DOHH2 (cell line): ENCODE measurements at regions not wholly inside any gene's neighbourhood (a gene's known extent, or its start where the extent isn't known, plus 50 kb on each side); places are given as distances from the start of the nearest gene placed in this dataset.

ENCODE experiments used
- EZH2phosphoT487 ChIP-seq: fragments of 200-600 bp; sonication (generic); IDR thresholded peaks from 2 replicates; pipeline ENCODE4 v1.6.1; 2017; ENCODE audit warnings: borderline replicate concordance, mild to moderate bottlenecking, antibody characterized with exemption, low read length, moderate library complexity, mixed read lengths
- TF ChIP-seq, protein P1 (sequence below): fragments of 200-600 bp; sonication (generic); IDR thresholded peaks from one replicate; pipeline ENCODE4 v1.5.1; 2014; ENCODE audit warnings: antibody characterized with exemption, mild to moderate bottlenecking, low read depth, low read length; ENCODE audit not compliant: poor library complexity, severe bottlenecking

DNA sequence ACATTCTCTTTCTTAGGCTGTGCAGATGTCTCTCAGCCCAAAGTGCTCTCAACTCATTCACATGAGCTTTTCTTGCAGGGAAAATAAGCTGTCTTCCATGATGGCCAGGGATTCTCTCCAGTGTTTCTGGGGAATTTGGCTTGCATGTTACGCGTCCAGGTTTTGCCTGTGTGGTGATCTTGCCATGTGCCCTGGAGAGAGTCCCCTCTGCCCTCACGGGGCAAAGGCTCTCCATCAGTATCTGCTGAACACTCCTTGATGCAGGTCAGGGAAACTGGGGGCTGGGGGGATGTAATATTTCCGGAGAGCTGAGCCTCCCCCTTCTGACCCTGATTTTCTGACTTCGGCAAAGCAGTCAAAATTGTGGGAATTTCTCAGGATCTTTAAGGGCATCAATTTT, 87.6 kb downstream of the ACKR3 start:
- TF ChIP-seq, protein P1, sequence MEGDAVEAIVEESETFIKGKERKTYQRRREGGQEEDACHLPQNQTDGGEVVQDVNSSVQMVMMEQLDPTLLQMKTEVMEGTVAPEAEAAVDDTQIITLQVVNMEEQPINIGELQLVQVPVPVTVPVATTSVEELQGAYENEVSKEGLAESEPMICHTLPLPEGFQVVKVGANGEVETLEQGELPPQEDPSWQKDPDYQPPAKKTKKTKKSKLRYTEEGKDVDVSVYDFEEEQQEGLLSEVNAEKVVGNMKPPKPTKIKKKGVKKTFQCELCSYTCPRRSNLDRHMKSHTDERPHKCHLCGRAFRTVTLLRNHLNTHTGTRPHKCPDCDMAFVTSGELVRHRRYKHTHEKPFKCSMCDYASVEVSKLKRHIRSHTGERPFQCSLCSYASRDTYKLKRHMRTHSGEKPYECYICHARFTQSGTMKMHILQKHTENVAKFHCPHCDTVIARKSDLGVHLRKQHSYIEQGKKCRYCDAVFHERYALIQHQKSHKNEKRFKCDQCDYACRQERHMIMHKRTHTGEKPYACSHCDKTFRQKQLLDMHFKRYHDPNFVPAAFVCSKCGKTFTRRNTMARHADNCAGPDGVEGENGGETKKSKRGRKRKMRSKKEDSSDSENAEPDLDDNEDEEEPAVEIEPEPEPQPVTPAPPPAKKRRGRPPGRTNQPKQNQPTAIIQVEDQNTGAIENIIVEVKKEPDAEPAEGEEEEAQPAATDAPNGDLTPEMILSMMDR: no peak
- no peak for TF ChIP-seq EZH2phosphoT487
